CD4-positive, CD25-positive, alpha-beta regulatory T cell (primary cell): ENCODE measurements at regions not wholly inside any gene's neighbourhood (a gene's known extent, or its start where the extent isn't known, plus 50 kb on each side); places are given as distances from the start of the nearest gene placed in this dataset.
"Not testable (repeated sequence)": the region's sequence is repeated elsewhere in the genome, so short reads cannot be mapped to it uniquely, and the experiment has no call there.

Experiments used
- ATAC-seq, 2 donors: fragments of 150-1000 bp; cut with Tn5 transposase; one replicate each; pipeline ENCODE4 v1.10.0; 2021; ENCODE audit warnings: low read depth in 2 of 2, moderate number of reproducible peaks in 2 of 2, moderate library complexity in 1 of 2
- DNase-seq, 3 donors: peaks; one replicate each; pipeline versions ENCODE4 v3.0.0 to v3.0.0-alpha.2; 2012 to 2022; ENCODE audit warnings: mixed read lengths in 1 of 3
- H3K27ac ChIP-seq: one replicate; pipeline ENCODE4 v1.7.0; 2013; ENCODE audit warnings: mild to moderate bottlenecking, low read length; ENCODE audit not compliant: insufficient read depth, poor library complexity, severe bottlenecking
- H3K27me3 ChIP-seq: one replicate; pipeline ENCODE4 v1.7.0; 2013; ENCODE audit warnings: low read length; ENCODE audit not compliant: control insufficient read depth, insufficient read depth
- H3K36me3 ChIP-seq: one replicate; pipeline ENCODE4 v1.7.0; 2013; ENCODE audit warnings: mild to moderate bottlenecking, low read length, moderate library complexity; ENCODE audit not compliant: control insufficient read depth, insufficient read depth
- H3K4me1 ChIP-seq: 2 replicates; pipeline ENCODE4 v1.7.0; 2013; ENCODE audit warnings: mild to moderate bottlenecking, low read length; ENCODE audit not compliant: insufficient read depth, control insufficient read depth, poor library complexity, severe bottlenecking
- H3K4me3 ChIP-seq: one replicate; pipeline ENCODE4 v1.7.0; 2013; ENCODE audit warnings: low read depth, mild to moderate bottlenecking, low read length, moderate library complexity
- H3K9me3 ChIP-seq, 2 experiments: 1 replicate in 1 of 2; 2 replicates in 1 of 2; pipeline ENCODE4 v1.7.0; 2013; ENCODE audit warnings: low read length in 2 of 2, mild to moderate bottlenecking in 1 of 2, moderate library complexity in 1 of 2; ENCODE audit not compliant: control insufficient read depth in 2 of 2
- H3K27ac Mint-ChIP-seq, 3 donors: one replicate each; pipeline ENCODE4 v1.8.0; 2020 to 2022; ENCODE audit warnings: mild to moderate bottlenecking in 3 of 3, mixed read lengths in 3 of 3, moderate library complexity in 2 of 3
- H3K27me3 Mint-ChIP-seq: one replicate; pipeline ENCODE4 v1.8.0; 2022; ENCODE audit warnings: mild to moderate bottlenecking, mixed read lengths
- H3K36me3 Mint-ChIP-seq: one replicate; pipeline ENCODE4 v1.8.0; 2020; ENCODE audit warnings: mixed read lengths
- H3K4me1 Mint-ChIP-seq, 4 donors: one replicate each; pipeline ENCODE4 v1.8.0; 2020 to 2022; ENCODE audit warnings: mixed read lengths in 4 of 4, mild to moderate bottlenecking in 1 of 4
- H3K4me3 Mint-ChIP-seq, 4 donors: one replicate each; pipeline ENCODE4 v1.8.0; 2020 to 2022; ENCODE audit warnings: mild to moderate bottlenecking in 4 of 4, mixed read lengths in 4 of 4, moderate library complexity in 3 of 4
- H3K9me3 Mint-ChIP-seq, 7 donors: one replicate each; pipeline ENCODE4 v1.8.0; 2020 to 2022; ENCODE audit warnings: mixed read lengths in 7 of 7, mild to moderate bottlenecking in 3 of 7, moderate library complexity in 2 of 7

DNA sequence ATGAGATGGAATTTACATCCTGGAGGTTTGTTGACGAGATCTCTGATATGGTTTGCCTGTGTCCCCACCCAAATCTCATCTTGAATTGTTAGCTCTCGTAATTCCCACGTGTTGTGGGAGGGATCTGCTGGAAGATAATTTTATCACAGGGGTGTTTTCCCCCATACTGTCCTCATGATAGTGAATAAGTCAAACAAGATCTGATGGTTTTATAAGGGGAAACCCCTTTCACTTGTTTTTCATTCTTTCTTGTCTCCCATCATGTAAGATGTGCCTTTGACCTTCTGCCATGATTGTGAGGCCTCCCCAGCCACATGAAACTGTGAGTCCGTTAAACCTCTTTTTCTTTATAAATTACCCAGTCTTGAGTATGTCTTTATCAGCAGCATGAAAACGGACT, 337.4 kb downstream of the BCL11B start:
- H3K27ac ChIP-seq, H3K9me3 Mint-ChIP-seq, DNase-seq, H3K4me3 ChIP-seq, H3K27me3 ChIP-seq, H3K9me3 ChIP-seq, H3K27me3 Mint-ChIP-seq, ATAC-seq, H3K36me3 ChIP-seq, H3K36me3 Mint-ChIP-seq: not testable (repeated sequence)
- peaks cover 23 to 95% (median 70%) of the 10 kb centered on the region in 4 donors for H3K4me1 Mint-ChIP-seq
- H3K27ac Mint-ChIP-seq = peak overlapping the region in 2 of 3 donors; percentile 62 to 85
- peaks cover 57% of the 10 kb centered on the region for H3K4me1 ChIP-seq
- H3K4me3 Mint-ChIP-seq = peak overlapping the region in 1 of 4 donors; percentile 12

DNA sequence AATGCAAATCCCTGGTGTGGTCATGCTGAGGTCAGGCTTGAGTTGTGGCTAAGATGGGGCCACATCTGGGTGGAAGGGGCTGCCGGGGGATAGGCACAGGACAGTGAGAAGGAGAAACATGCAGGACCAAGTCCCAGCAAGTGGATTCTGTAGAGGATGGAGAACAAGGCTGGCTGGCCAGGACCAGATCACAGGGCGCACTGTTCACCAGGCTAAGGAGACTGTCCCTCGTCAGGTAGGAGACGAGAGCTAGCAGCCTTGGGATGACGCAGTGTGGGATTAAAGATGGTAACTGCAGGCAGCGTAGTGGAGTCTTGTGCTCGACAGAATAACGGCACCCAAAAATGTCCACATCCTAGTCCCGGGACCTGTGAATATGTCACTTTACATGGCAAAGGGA, 336.1 kb downstream of the BCL11B start:
- peaks cover 34 to 97% (median 75%) of the 10 kb centered on the region in 4 donors for H3K4me1 Mint-ChIP-seq
- H3K4me3 Mint-ChIP-seq = no peak overlapping the region
- peaks cover 0 to 3% (median 0%) of the 10 kb centered on the region in 7 donors for H3K9me3 Mint-ChIP-seq

DNA sequence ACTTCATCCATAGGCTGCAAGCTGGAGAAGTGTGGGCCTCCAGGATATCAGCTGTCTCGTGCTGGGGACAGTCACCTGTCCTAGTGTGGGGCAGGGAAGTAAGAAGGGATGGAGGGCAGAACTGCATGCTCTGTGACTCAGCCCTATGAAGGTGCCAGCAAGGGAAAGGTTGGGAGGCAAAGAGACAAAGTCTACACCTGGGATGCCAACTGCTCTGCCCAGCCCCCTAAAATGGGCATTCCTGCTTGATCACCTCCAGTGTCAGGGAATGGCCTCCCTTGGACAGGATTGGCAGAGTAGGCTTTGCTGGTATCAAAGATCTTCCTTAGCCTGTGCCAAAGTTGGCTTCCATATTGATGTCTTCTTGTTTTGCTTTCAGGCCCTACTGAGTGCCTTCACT, 335.0 kb downstream of the BCL11B start:
- Histone ChIP-seq H3K36me3 (no peaks in the 10 kb centered on the region), H3K4me3 (no peak overlapping the region), H3K4me1 (peaks cover 41% of the 10 kb centered on the region), H3K27ac (no peak overlapping the region), H3K9me3 (no peaks in the 10 kb centered on the region), H3K27me3 (no peaks in the 10 kb centered on the region)
- Mint-ChIP-seq H3K4me1 (peaks cover 30 to 90% (median 66%) of the 10 kb centered on the region in 4 donors), H3K4me3 (peak overlapping the region in 1 of 4 donors; percentile 29), H3K27me3 (no peaks in the 10 kb centered on the region), H3K36me3 (peaks cover 7% of the 10 kb centered on the region), H3K27ac (peak overlapping the region in 1 of 3 donors; percentile 6), H3K9me3 (peaks cover 0 to 3% (median 0%) of the 10 kb centered on the region in 7 donors)
- no peak for ATAC-seq
- no peak for DNase-seq

More for the DNA sequence above, 336.1 kb downstream of the BCL11B start:
- no peaks in the 10 kb centered on the region for H3K27me3 ChIP-seq
- DNase-seq (no peak), ATAC-seq (no peak)
- H3K9me3 ChIP-seq = no peaks in the 10 kb centered on the region
- H3K4me1 ChIP-seq = peaks cover 52% of the 10 kb centered on the region
- H3K36me3 Mint-ChIP-seq = peaks cover 7% of the 10 kb centered on the region
- no peak overlapping the region for H3K4me3 ChIP-seq
- H3K36me3 ChIP-seq = no peaks in the 10 kb centered on the region
- H3K27ac ChIP-seq = no peak overlapping the region
- H3K27ac Mint-ChIP-seq = peak overlapping the region in 2 of 3 donors; percentile 58 to 73
- H3K27me3 Mint-ChIP-seq = no peaks in the 10 kb centered on the region

GRCh38 chr14:98937712-98938505, 334.1 kb downstream of the BCL11B start:
- Mint-ChIP-seq H3K4me3 (peak overlapping the region in 3 of 4 donors; percentile 3 to 32 (median 24)), H3K36me3 (peaks cover 7% of the 10 kb centered on the region), H3K9me3 (peaks cover 0 to 3% (median 0%) of the 10 kb centered on the region in 7 donors), H3K4me1 (peaks cover 35 to 81% (median 59%) of the 10 kb centered on the region in 4 donors), H3K27ac (peak overlapping the region in 2 of 3 donors; percentile 6 to 57), H3K27me3 (no peaks in the 10 kb centered on the region)
- Histone ChIP-seq H3K4me3 (no peak overlapping the region), H3K36me3 (no peaks in the 10 kb centered on the region), H3K27me3 (no peaks in the 10 kb centered on the region), H3K27ac (no peak overlapping the region), H3K9me3 (no peaks in the 10 kb centered on the region), H3K4me1 (peaks cover 33% of the 10 kb centered on the region)
- ATAC-seq (peak in 1 of 2 donors; percentile 45), DNase-seq (peak in 1 of 3 donors; percentile 23)

- ATAC-seq (no peak), DNase-seq (peak in 1 of 3 donors; percentile 21)
- H3K27ac Mint-ChIP-seq = peak overlapping the region in 1 of 3 donors; percentile 58
- no peaks in the 10 kb centered on the region for H3K27me3 ChIP-seq
- H3K4me3 ChIP-seq = no peak overlapping the region
- H3K9me3 ChIP-seq = no peaks in the 10 kb centered on the region
- peaks cover 7% of the 10 kb centered on the region for H3K36me3 Mint-ChIP-seq
- H3K27ac ChIP-seq = no peak overlapping the region
- peaks cover 0 to 2% (median 0%) of the 10 kb centered on the region in 7 donors for H3K9me3 Mint-ChIP-seq
- no peak overlapping the region for H3K4me3 Mint-ChIP-seq
- peaks cover 9% of the 10 kb centered on the region for H3K4me1 ChIP-seq
- no peaks in the 10 kb centered on the region for H3K36me3 ChIP-seq
- peaks cover 26 to 53% (median 40%) of the 10 kb centered on the region in 4 donors for H3K4me1 Mint-ChIP-seq
- no peaks in the 10 kb centered on the region for H3K27me3 Mint-ChIP-seq
Measured at GRCh38 chr14:98940693-98941437, 331.1 kb downstream of the BCL11B start.

DNA sequence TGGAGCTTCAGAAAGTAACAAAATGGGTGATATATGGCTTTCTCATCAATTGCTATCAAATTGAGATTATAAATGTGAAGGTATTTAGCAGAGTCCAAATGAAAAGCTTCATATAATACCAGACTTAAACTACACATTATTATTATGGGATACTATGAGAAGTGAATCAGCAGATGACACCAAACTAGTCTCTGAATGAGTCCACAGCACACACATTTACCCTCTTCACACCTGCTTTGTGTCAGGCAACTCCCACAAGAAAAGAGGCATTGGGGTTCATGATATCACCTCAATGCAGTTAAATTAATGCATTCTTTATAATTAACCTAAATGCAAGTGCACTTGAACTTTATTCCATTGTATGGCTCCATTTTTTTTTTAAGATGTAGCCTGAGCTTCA, 330.5 kb downstream of the BCL11B start:
- ATAC-seq (no peak), DNase-seq (peak in 1 of 3 donors; percentile 26)
- no peak overlapping the region for H3K4me3 Mint-ChIP-seq
- no peaks in the 10 kb centered on the region for H3K27me3 ChIP-seq
- H3K36me3 ChIP-seq = no peaks in the 10 kb centered on the region
- no peaks in the 10 kb centered on the region for H3K9me3 ChIP-seq
- H3K4me3 ChIP-seq = no peak overlapping the region
- peaks cover 7% of the 10 kb centered on the region for H3K36me3 Mint-ChIP-seq
- peaks cover 0 to 1% (median 0%) of the 10 kb centered on the region in 7 donors for H3K9me3 Mint-ChIP-seq
- H3K27ac Mint-ChIP-seq = peak overlapping the region in 1 of 3 donors; percentile 58
- H3K27ac ChIP-seq = no peak overlapping the region
- peaks cover 28 to 50% (median 37%) of the 10 kb centered on the region in 4 donors for H3K4me1 Mint-ChIP-seq
- H3K4me1 ChIP-seq = peaks cover 9% of the 10 kb centered on the region
- H3K27me3 Mint-ChIP-seq = no peaks in the 10 kb centered on the region

DNA sequence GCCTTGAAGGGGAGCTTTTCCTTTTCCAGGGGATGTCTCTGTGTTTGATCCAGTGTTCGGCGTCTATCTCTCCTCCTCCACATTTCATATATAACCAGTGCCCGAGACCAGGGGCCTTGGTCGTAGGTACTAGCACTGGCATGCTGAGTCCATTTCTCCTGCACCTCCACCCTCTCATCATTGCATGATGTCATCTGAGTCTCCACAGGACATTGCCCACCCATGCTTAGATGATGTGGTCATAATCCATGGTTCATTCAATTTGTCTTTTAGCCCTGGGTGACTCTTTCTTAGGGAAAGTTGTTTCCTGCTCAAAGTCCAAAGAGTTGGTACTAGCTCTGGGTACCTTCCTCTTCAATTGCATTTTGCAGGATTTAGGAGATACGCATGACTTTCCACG, 328.1 kb downstream of the BCL11B start:
- DNase-seq (no peak), ATAC-seq (no peak)
- Mint-ChIP-seq H3K4me3 (no peak overlapping the region), H3K27me3 (no peaks in the 10 kb centered on the region), H3K9me3 (no peaks in the 10 kb centered on the region), H3K36me3 (no peaks in the 10 kb centered on the region), H3K4me1 (peaks cover 23 to 36% (median 32%) of the 10 kb centered on the region in 4 donors), H3K27ac (no peak overlapping the region)
- Histone ChIP-seq H3K36me3 (no peaks in the 10 kb centered on the region), H3K9me3 (no peaks in the 10 kb centered on the region), H3K27me3 (no peaks in the 10 kb centered on the region), H3K27ac (no peak overlapping the region), H3K4me1 (no peaks in the 10 kb centered on the region), H3K4me3 (no peak overlapping the region)
